Pancreas (tissue), 10 donors: ENCODE measurements at regions not wholly inside any gene's neighbourhood (a gene's known extent, or its start where the extent isn't known, plus 50 kb on each side); places are given as distances from the start of the nearest gene placed in this dataset.

ENCODE experiments used
- ATAC-seq, 4 donors: fragments of 200-7000 bp; cut with Tn5 transposase; one replicate each; pipeline versions ENCODE4 v1.8.0 to v1.9.1; 2020; ENCODE audit warnings: mild to moderate bottlenecking in 4 of 4, moderate library complexity in 4 of 4
- DNase-seq, 6 donors: peaks; one replicate each; pipeline ENCODE4 v3.0.0-alpha.2; 2020
- FAIRE-seq: peaks from 2 replicates; lab custom pipeline; 2012; peaks lifted over from hg19 to GRCh38; lab: Jason Lieb, UNC
- H3K27ac ChIP-seq, 4 donors: fragments of 200-600 bp; sonication (generic); 1 replicate in 3 of 4; 2 replicates in 1 of 4; pipeline versions ENCODE4 v1.5.0 to v1.8.0; 2020
- H3K27me3 ChIP-seq, 4 donors: fragments of 200-600 bp; one replicate each; pipeline ENCODE4 v1.8.0; 2021
- H3K36me3 ChIP-seq, 3 donors: fragments of 200-600 bp; sonication (generic) in 1 of 3; one replicate each; pipeline versions ENCODE4 v1.5.0 to v1.8.0; 2020 to 2021
- H3K4me1 ChIP-seq, 3 donors: fragments of 200-600 bp; one replicate each; pipeline ENCODE4 v1.8.0; 2021
- H3K4me3 ChIP-seq, 4 donors: fragments of 200-600 bp; sonication (generic) in 2 of 4; one replicate each; pipeline versions ENCODE4 v1.5.0 to v1.8.0; 2020 to 2021
- H3K9me3 ChIP-seq, 4 donors: fragments of 200-600 bp; one replicate each; pipeline ENCODE4 v1.8.0; 2021
- WGBS, 2 donors: extraction: QIAGEN DNeasy Blood & Tissue Kit; methylation state at CpG; one replicate each; pipeline ENCODE4 v1.1.7; 2013; 5-methylcytosine and 5-hydroxymethylcytosine counted together
- intact Hi-C, 3 donors: fragments of 100-400 bp; cut with DNase I; formaldehyde crosslinking; loops; one replicate each; pipeline versions ENCODE4 v1.11.1 to v1.14.2; 2022
- TF ChIP-seq, protein P1 (sequence below), 4 donors: fragments of 200-600 bp; sonication (generic) in 3 of 4; IDR thresholded peaks; one replicate each; pipeline versions ENCODE4 v1.5.0 to v1.8.0; 2021; ENCODE audit warnings: antibody characterized with exemption in 4 of 4
- donor health status: healthy with polysubstance abuse.
- donor health status: DM: no; HTN: no; CAD: no; lungs with moderate emphysema.
- donor health status: DM: no; HTN: no; CAD: no.
- donor health status: control.
- donor health status: control.
- donor health status: Bipolar disorder and iron deficiency.
- donor health status: DM: yes; HTN: yes; CAD: no.
- donor health status: DM: no; HTN: no; CAD: no.
- donor health status: DM: no; HTN: no; CAD: no.
- donor health status: DM: yes; HTN: yes; CAD: no.

DNA sequence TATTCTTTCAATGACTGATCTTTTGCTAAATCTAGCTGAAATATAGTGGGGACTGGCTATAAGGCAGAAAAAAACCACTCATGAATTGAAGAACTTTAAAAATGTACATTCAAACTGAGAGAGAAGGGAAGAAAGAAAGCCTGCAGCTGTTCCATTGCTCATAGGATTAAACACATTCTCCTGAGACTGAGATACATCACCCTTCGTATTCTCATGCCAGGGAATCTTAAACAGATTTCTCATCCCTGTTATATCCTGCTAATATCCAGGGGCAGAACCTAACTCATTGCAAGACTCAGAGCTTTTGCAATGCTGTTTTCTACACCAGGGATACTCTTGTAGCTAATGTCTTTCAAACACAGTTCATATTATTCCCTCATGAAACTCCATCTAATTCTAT lies 67.2 kb upstream of the ACSS3 start:
- ATAC-seq = no peak
- no peak for FAIRE-seq
- Histone ChIP-seq H3K9me3 (no peaks in the 10 kb centered on the region), H3K4me3 (no peak overlapping the region), H3K4me1 (no peaks in the 10 kb centered on the region), H3K27ac (no peak overlapping the region), H3K27me3 (no peaks in the 10 kb centered on the region), H3K36me3 (no peaks in the 10 kb centered on the region)
- intact Hi-C loops = no loop called here
- no peak for DNase-seq
- TF ChIP-seq, protein P1, sequence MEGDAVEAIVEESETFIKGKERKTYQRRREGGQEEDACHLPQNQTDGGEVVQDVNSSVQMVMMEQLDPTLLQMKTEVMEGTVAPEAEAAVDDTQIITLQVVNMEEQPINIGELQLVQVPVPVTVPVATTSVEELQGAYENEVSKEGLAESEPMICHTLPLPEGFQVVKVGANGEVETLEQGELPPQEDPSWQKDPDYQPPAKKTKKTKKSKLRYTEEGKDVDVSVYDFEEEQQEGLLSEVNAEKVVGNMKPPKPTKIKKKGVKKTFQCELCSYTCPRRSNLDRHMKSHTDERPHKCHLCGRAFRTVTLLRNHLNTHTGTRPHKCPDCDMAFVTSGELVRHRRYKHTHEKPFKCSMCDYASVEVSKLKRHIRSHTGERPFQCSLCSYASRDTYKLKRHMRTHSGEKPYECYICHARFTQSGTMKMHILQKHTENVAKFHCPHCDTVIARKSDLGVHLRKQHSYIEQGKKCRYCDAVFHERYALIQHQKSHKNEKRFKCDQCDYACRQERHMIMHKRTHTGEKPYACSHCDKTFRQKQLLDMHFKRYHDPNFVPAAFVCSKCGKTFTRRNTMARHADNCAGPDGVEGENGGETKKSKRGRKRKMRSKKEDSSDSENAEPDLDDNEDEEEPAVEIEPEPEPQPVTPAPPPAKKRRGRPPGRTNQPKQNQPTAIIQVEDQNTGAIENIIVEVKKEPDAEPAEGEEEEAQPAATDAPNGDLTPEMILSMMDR (IDR thresholded peaks at IDR 0.05) = no peak
- WGBS, 2 donors = 58 to 65% methylated on average over 1 of the region's 1 CpG

DNA sequence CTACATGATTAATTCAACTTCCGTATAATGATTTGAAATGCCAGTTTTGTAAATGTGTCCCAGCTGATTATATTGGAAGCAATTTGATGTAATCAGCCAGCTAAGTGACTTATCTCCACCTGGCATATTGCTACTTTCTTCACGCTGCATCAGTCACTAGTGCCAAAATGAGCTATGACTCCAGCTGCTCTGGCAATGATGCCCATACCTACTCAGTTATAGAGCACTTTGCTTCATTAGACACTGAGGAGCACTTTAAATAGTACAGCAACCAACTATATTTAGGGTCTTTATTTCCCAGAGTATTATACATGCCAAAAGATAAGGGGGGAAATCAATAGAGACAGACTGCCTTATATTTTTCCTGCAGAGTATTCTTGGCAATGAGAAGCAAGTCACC lies 67.9 kb upstream of the LIN7A start:
- no peaks in the 10 kb centered on the region for H3K27me3 ChIP-seq
- ATAC-seq (no peak), FAIRE-seq (no peak), DNase-seq (no peak)
- TF ChIP-seq, protein P1 (IDR thresholded peaks at IDR 0.05) = no peak
- no peaks in the 10 kb centered on the region for H3K4me1 ChIP-seq
- intact Hi-C loops = no loop called here
- 20 to 27% methylated on average over 2 of the region's 2 CpGs for WGBS, 2 donors
- no peaks in the 10 kb centered on the region for H3K9me3 ChIP-seq
- H3K4me3 ChIP-seq = no peak overlapping the region
- H3K36me3 ChIP-seq = no peaks in the 10 kb centered on the region
- no peak overlapping the region for H3K27ac ChIP-seq

DNA sequence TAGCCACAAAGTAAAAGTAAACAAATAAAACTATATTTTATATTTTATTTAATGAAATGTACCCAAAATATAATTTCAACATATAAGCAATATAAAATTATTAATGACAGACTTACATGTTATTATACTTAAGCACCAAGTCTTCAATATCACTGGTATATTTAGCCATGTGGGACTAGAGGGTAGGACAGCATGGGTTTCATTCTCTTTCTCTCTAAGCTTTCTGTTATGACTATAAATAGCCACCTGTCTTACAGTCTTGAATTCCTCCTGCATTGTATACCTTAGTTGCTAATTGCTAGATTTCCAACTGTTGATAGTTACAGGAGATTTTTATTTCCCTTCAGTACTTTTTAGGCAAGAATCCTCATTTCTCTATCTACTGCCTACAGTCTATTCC lies 63.1 kb upstream of the LIN7A start:
- H3K9me3 ChIP-seq = no peaks in the 10 kb centered on the region
- H3K36me3 ChIP-seq = no peaks in the 10 kb centered on the region
- H3K27ac ChIP-seq = no peak overlapping the region
- TF ChIP-seq, protein P1 (IDR thresholded peaks at IDR 0.05) = no peak
- no peak for ATAC-seq
- intact Hi-C loops = no loop called here
- H3K27me3 ChIP-seq = no peaks in the 10 kb centered on the region
- no peak for DNase-seq
- no peak for FAIRE-seq
- H3K4me3 ChIP-seq = no peak overlapping the region
- H3K4me1 ChIP-seq = no peaks in the 10 kb centered on the region

DNA sequence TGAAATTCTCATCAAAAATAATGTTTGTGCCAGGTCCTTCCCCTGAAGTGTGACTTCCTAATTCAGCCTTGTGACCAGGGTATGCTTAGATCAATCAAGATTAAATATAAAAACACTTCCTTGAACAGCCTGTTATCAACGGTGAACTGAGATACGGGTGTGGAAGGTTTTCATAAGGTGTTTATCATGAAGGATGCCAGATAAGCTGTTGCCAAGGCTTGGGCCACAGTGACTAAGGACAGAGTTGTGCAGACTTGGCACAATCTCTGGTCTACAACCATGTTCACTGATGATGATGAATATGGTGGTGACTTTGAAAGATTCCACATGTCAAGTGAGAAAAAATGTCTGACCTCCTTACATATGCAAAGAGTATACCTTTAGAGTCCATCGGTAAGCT lies 51.3 kb upstream of the LIN7A start:
- DNase-seq = peak in 2 of 6 donors; percentile 10 to 34
- Histone ChIP-seq H3K36me3 (no peaks in the 10 kb centered on the region), H3K27ac (no peak overlapping the region), H3K9me3 (no peaks in the 10 kb centered on the region), H3K27me3 (no peaks in the 10 kb centered on the region), H3K4me1 (peaks cover 0 to 5% (median 0%) of the 10 kb centered on the region in 3 donors), H3K4me3 (no peak overlapping the region)
- 36 to 40% methylated on average over 3 of the region's 3 CpGs for WGBS, 2 donors
- FAIRE-seq = no peak
- intact Hi-C loops = no loop called here
- TF ChIP-seq, protein P1 (IDR thresholded peaks at IDR 0.05) = no peak
- ATAC-seq = peak in 3 of 4 donors; percentile 72 to 93 (median 77)
